ENCODE measurements at regions not wholly inside any gene's neighbourhood (a gene's known extent, or its start where the extent isn't known, plus 50 kb on each side); places are given as distances from the start of the nearest gene placed in this dataset.
"Not testable (repeated sequence)": the region's sequence is repeated elsewhere in the genome, so short reads cannot be mapped to it uniquely, and the experiment has no call there.

GRCh38 chr20:6418732-6419131, 295.9 kb upstream of the FERMT1 start:
- no peak for DNase-seq (ENCODE audit: low spot score)

- no peak for DNase-seq (ENCODE audit: low spot score)
Observed at GRCh38 chr20:6416371-6416770, 293.5 kb upstream of the FERMT1 start.

- DNase-seq (ENCODE audit: low spot score): no peak
Observed at GRCh38 chr20:6411651-6412050, 288.8 kb upstream of the FERMT1 start.

GRCh38 chr20:6410721-6411120, 287.9 kb upstream of the FERMT1 start:
- DNase-seq (ENCODE audit: low spot score): no peak

GRCh38 chr20:6407163-6407562, 284.3 kb upstream of the FERMT1 start:
- DNase-seq (ENCODE audit: low spot score): no peak

GRCh38 chr20:6401893-6402557, 279.2 kb upstream of the FERMT1 start:
- no peak for DNase-seq (ENCODE audit: low spot score)

GRCh38 chr20:6397115-6397514, 274.3 kb upstream of the FERMT1 start:
- DNase-seq (ENCODE audit: low spot score): no peak

- no peak for DNase-seq (ENCODE audit: low spot score)
Observed at GRCh38 chr20:6395695-6396094, 272.9 kb upstream of the FERMT1 start.

- no peak for DNase-seq (ENCODE audit: low spot score)
Observed at GRCh38 chr20:6388671-6389197, 265.9 kb upstream of the FERMT1 start.

- no peak for DNase-seq (ENCODE audit: low spot score)
Observed at GRCh38 chr20:6384956-6385486, 262.2 kb upstream of the FERMT1 start.

GRCh38 chr20:6384380-6384779, 261.6 kb upstream of the FERMT1 start:
- DNase-seq (ENCODE audit: low spot score): no peak

- peak; percentile 75 for DNase-seq (ENCODE audit: low spot score)
Observed at GRCh38 chr20:6381887-6382286, 259.1 kb upstream of the FERMT1 start.

- no peak for DNase-seq (ENCODE audit: low spot score)
Observed at GRCh38 chr20:6362245-6362644, 239.4 kb upstream of the FERMT1 start.

GRCh38 chr20:6360766-6361165, 237.9 kb upstream of the FERMT1 start:
- DNase-seq (ENCODE audit: low spot score): no peak

GRCh38 chr20:6355754-6356451, 233.1 kb upstream of the FERMT1 start:
- DNase-seq (ENCODE audit: low spot score): no peak

- no peak for DNase-seq (ENCODE audit: low spot score)
Observed at GRCh38 chr20:6348908-6349307, 226.1 kb upstream of the FERMT1 start.

- no peak for DNase-seq (ENCODE audit: low spot score)
Observed at GRCh38 chr20:6347916-6348315, 225.1 kb upstream of the FERMT1 start.

- DNase-seq (ENCODE audit: low spot score): no peak
Observed at GRCh38 chr20:6341491-6341890, 218.7 kb upstream of the FERMT1 start.

GRCh38 chr20:6339176-6339575, 216.3 kb upstream of the FERMT1 start:
- no peak for DNase-seq (ENCODE audit: low spot score)

- DNase-seq (ENCODE audit: low spot score): no peak
Observed at GRCh38 chr20:6333110-6333509, 210.3 kb upstream of the FERMT1 start.

GRCh38 chr20:6321235-6321634, 198.4 kb upstream of the FERMT1 start:
- not testable (repeated sequence) for DNase-seq (ENCODE audit: low spot score)

GRCh38 chr20:6311841-6312655, 189.2 kb upstream of the FERMT1 start:
- no peak for DNase-seq (ENCODE audit: low spot score)

- no peak for DNase-seq (ENCODE audit: low spot score)
Observed at GRCh38 chr20:6311097-6311496, 188.3 kb upstream of the FERMT1 start.
